ENCODE measurements at regions not wholly inside any gene's neighbourhood (a gene's known extent, or its start where the extent isn't known, plus 50 kb on each side); places are given as distances from the start of the nearest gene placed in this dataset.
"Not testable (repeated sequence)": the region's sequence is repeated elsewhere in the genome, so short reads cannot be mapped to it uniquely, and the experiment has no call there.

GRCh38 chr7:32816409-32816948 is 75.1 kb downstream of the KBTBD2 start:
- not testable (repeated sequence) for ATAC-seq

- not testable (repeated sequence) for ATAC-seq
These were observed 76.8 kb downstream of the KBTBD2 start for GRCh38 chr7:32814779-32815178.

DNA sequence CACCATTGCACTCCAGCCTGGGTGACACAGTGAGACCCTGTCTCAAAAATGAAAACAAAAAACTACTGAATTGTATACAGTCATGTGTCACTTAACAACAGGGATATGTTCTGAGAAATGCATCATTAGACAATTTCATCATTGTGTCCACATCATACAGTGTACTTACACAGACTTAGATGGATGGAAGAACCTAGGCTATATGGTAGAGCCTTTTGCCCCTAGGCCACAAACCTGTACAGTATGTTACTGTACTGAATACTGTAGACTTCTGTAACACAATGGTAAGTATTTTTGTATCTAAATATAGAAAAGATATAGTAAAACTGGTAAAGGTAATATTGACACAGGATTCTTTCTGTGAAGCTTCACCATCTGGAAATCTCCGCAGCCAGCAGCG is 81.7 kb downstream of the KBTBD2 start:
- ATAC-seq: no peak

DNA sequence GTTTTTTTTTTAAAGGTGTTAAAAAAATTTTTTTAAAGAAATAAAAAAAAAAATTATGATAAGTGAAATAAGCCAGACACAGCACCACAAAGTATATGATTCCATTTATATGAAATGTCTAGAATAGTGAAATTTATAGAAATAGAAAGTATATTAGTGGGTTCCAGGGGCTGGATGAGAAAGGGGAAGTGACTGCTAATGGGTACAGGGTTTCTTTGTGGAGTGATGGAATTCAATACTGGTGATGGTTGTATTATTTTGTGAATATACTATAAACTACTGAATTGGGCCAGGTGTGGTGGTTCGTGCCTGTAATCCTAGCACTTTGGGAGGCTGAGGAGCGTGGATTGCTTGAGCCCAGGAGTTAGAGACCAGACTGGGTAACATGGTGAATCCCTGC is 82.2 kb downstream of the KBTBD2 start:
- ATAC-seq: no peak

DNA sequence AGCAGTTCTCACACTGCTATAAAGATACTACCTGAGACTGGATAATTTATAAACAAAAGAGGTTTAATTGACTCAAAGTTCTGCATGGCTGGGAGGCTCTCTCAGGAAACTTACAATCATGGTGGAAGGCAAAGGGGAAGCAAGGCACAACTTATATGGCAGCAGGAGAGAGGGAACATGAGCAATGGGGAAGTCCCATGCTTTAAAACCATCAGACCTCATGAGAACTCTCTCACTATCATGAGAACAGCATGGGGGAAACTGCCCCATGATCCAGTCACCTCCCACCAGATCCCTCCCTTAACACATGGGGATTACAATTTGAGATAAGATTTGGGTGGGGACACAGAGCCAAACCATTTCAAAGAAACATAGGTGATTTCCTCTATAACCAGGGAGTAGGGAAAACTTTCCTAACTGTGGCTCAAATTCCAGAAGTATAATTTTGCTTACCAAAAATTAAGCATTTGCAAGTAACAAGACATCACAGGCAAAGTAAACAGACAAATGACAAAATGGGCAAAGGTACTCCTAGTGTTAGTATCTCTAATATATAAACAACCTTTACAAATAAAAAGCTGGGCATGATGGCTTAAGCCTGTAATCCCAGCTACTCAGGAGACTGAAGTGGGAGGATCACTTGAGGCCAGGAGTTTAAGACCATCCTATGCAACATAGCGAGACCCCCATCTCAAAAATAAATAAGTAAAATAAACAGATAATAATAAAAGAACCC is 88.0 kb downstream of the KBTBD2 start:
- ATAC-seq: no peak

DNA sequence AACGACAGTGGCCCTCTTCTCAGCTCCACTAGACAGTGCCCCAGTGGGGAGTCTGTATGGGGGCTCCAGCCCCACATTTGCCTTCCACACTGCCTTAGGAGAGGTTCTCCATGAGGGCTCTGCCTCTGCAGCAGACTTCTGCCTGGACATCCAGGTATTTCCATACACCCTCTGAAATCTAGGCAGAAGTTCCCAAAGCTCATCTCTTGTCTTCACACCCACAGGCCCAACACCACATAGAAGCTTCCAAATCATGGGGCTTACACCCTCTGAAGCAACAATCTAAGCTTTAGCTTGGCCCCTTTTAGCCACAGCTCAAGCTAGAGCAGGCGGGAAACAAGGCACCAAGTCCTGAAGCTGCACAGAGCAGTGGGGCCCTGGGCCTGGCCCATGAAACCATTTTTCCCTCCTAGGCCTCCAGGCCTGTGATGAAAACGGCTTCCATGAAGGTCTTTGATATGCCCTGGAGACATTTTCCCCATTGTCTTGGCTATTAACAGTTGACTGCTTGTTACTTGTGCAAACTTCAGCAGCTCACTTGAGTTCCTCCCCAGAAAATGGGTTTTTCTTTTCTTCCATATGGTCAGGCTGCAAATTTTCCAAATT is 89.2 kb downstream of the KBTBD2 start:
- no peak for ATAC-seq

GRCh38 chr7:32793053-32793452 is 98.5 kb downstream of the KBTBD2 start:
- ATAC-seq: not testable (repeated sequence)

GRCh38 chr7:32790766-32791430 is 100.7 kb downstream of the KBTBD2 start:
- not testable (repeated sequence) for ATAC-seq

- not testable (repeated sequence) for ATAC-seq
These were observed 102.3 kb downstream of the KBTBD2 start for GRCh38 chr7:32789266-32789665.

GRCh38 chr7:32788174-32788573 is 103.4 kb downstream of the KBTBD2 start:
- not testable (repeated sequence) for ATAC-seq

GRCh38 chr7:32785365-32785944 is 106.1 kb downstream of the KBTBD2 start:
- ATAC-seq: not testable (repeated sequence)

GRCh38 chr7:32779895-32780294 is 111.7 kb downstream of the KBTBD2 start:
- not testable (repeated sequence) for ATAC-seq

DNA sequence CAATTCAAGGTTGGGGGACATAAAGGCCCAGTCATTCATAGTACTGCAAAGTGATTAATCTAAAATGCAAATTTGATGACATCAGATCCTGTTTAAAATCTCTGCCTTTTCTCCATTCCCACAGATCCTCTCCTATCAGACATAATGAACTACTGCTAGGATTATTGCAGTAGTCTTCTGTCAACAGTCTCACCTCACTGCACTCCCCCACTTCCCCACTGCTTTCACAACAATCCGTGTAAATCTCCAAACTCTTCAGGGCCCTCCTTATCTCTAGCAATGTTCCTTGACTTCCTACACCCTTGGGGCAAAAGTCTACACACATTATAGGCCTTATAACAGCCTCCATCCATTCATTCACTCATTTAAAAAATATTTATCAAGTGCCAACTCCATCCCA is 112.4 kb downstream of the KBTBD2 start:
- ATAC-seq: no peak

GRCh38 chr7:32777041-32777666 is 114.4 kb downstream of the KBTBD2 start:
- ATAC-seq: not testable (repeated sequence)

GRCh38 chr7:32776318-32776717 is 115.2 kb downstream of the KBTBD2 start:
- ATAC-seq: not testable (repeated sequence)

- not testable (repeated sequence) for ATAC-seq
These were observed 115.8 kb downstream of the KBTBD2 start for GRCh38 chr7:32775809-32776208.

GRCh38 chr7:32774541-32774951 is 117.0 kb downstream of the KBTBD2 start:
- ATAC-seq: no peak

- not testable (repeated sequence) for ATAC-seq
These were observed 122.6 kb downstream of the KBTBD2 start for GRCh38 chr7:32768866-32769510.

DNA sequence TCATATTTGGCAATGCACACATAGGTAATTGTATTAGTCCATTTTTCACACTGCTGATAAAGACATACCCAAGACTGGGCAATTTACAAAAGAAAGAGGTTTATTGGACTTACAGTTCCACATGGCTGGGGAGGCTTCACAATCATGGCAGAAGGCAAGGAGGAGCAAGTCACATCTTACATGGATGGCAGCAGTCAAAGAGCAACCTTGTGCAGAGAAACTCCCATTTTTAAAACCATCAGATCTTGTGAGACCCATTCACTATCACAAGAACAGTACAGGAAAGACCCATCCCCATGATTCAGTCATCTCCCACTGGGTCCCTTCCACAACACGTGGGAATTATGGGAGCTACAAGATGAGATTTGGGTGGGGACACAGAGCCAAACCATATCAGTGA is 123.2 kb downstream of the KBTBD2 start:
- ATAC-seq: not testable (repeated sequence)

GRCh38 chr7:32765649-32766251 is 125.8 kb downstream of the KBTBD2 start:
- not testable (repeated sequence) for ATAC-seq

DNA sequence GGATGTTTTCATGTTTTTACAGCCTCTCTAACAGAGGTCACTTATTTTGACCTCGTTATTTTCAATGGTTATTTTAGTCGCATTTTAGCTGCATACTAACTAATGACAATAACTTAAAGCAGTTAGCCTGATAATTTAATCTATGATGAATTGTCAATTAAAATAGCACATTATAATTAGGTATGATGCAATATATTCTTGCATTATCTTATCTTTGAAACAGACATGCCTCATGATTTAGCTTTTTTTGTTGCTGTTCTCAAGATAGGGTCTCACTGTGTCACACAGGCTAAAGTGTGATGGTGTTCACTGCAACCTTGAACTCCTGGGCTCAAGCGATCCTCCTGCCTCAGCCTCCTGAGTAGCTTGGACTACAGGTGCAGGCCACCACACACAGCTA is 126.4 kb downstream of the KBTBD2 start:
- no peak for ATAC-seq

- no peak for ATAC-seq
These were observed 128.7 kb downstream of the KBTBD2 start for GRCh38 chr7:32762925-32763293.

All from activated CD4-positive, CD25-positive, alpha-beta regulatory T cell treated with anti-CD3 and anti-CD28 coated beads, Interleukin-2, amount 50 U/mL, for 24 hours (primary cell).